ENCODE measurements at regions not wholly inside any gene's neighbourhood (a gene's known extent, or its start where the extent isn't known, plus 50 kb on each side); places are given as distances from the start of the nearest gene placed in this dataset.

GRCh38 chr13:105787632-105788031, 747.8 kb downstream of the EFNB2 start:
- no peak overlapping the region for H3K4me3 Mint-ChIP-seq
- DNase-seq (ENCODE audit: low spot score in 2 of 2) (no peak), ATAC-seq (replicated peaks; ENCODE audit: extremely low read depth, poor library complexity, severe bottlenecking) (no peak)
- H3K27me3 Mint-ChIP-seq = no peaks in the 10 kb centered on the region
- no peaks in the 10 kb centered on the region for H3K9me3 Mint-ChIP-seq
- no peaks in the 10 kb centered on the region for H3K4me1 Mint-ChIP-seq
- no peaks in the 10 kb centered on the region for H3K36me3 Mint-ChIP-seq (ENCODE audit: insufficient read depth)
- no peak overlapping the region for H3K27ac Mint-ChIP-seq (ENCODE audit: low read depth)

GRCh38 chr13:105785436-105785835, 750.0 kb downstream of the EFNB2 start:
- DNase-seq (ENCODE audit: low spot score in 2 of 2) (no peak), ATAC-seq (replicated peaks; ENCODE audit: extremely low read depth, poor library complexity, severe bottlenecking) (no peak)
- H3K4me3 Mint-ChIP-seq = no peak overlapping the region
- H3K27me3 Mint-ChIP-seq = no peaks in the 10 kb centered on the region
- no peaks in the 10 kb centered on the region for H3K4me1 Mint-ChIP-seq
- H3K36me3 Mint-ChIP-seq (ENCODE audit: insufficient read depth) = no peaks in the 10 kb centered on the region
- no peaks in the 10 kb centered on the region for H3K9me3 Mint-ChIP-seq
- H3K27ac Mint-ChIP-seq (ENCODE audit: low read depth) = no peak overlapping the region

GRCh38 chr13:105783261-105783660, 752.2 kb downstream of the EFNB2 start:
- ATAC-seq (replicated peaks; ENCODE audit: extremely low read depth, poor library complexity, severe bottlenecking) = no peak
- Mint-ChIP-seq H3K4me3 (no peak overlapping the region), H3K9me3 (no peaks in the 10 kb centered on the region), H3K36me3 (ENCODE audit: insufficient read depth) (no peaks in the 10 kb centered on the region), H3K4me1 (no peaks in the 10 kb centered on the region), H3K27ac (ENCODE audit: low read depth) (no peak overlapping the region), H3K27me3 (no peaks in the 10 kb centered on the region)
- no peak for DNase-seq (ENCODE audit: low spot score in 2 of 2)

GRCh38 chr13:105778196-105778595, 757.3 kb downstream of the EFNB2 start:
- Mint-ChIP-seq H3K27ac (ENCODE audit: low read depth) (no peak overlapping the region), H3K27me3 (no peaks in the 10 kb centered on the region), H3K36me3 (ENCODE audit: insufficient read depth) (no peaks in the 10 kb centered on the region), H3K4me1 (no peaks in the 10 kb centered on the region), H3K9me3 (no peaks in the 10 kb centered on the region), H3K4me3 (no peak overlapping the region)
- DNase-seq (ENCODE audit: low spot score in 2 of 2) (no peak), ATAC-seq (replicated peaks; ENCODE audit: extremely low read depth, poor library complexity, severe bottlenecking) (no peak)

- Mint-ChIP-seq H3K4me3 (no peak overlapping the region), H3K27ac (ENCODE audit: low read depth) (no peak overlapping the region), H3K36me3 (ENCODE audit: insufficient read depth) (no peaks in the 10 kb centered on the region), H3K9me3 (no peaks in the 10 kb centered on the region), H3K4me1 (no peaks in the 10 kb centered on the region), H3K27me3 (no peaks in the 10 kb centered on the region)
- DNase-seq (ENCODE audit: low spot score in 2 of 2) (no peak), ATAC-seq (replicated peaks; ENCODE audit: extremely low read depth, poor library complexity, severe bottlenecking) (no peak)
Measured at GRCh38 chr13:105774739-105775460, 760.6 kb downstream of the EFNB2 start.

- H3K4me3 Mint-ChIP-seq = no peak overlapping the region
- no peaks in the 10 kb centered on the region for H3K36me3 Mint-ChIP-seq (ENCODE audit: insufficient read depth)
- no peak for ATAC-seq (replicated peaks; ENCODE audit: extremely low read depth, poor library complexity, severe bottlenecking)
- no peaks in the 10 kb centered on the region for H3K4me1 Mint-ChIP-seq
- H3K27ac Mint-ChIP-seq (ENCODE audit: low read depth) = no peak overlapping the region
- no peaks in the 10 kb centered on the region for H3K9me3 Mint-ChIP-seq
- no peak for DNase-seq (ENCODE audit: low spot score in 2 of 2)
- H3K27me3 Mint-ChIP-seq = no peaks in the 10 kb centered on the region
Measured at GRCh38 chr13:105773863-105774538, 761.5 kb downstream of the EFNB2 start.

GRCh38 chr13:105773241-105773640, 762.2 kb downstream of the EFNB2 start:
- ATAC-seq (replicated peaks; ENCODE audit: extremely low read depth, poor library complexity, severe bottlenecking) = no peak
- no peaks in the 10 kb centered on the region for H3K4me1 Mint-ChIP-seq
- DNase-seq (ENCODE audit: low spot score in 2 of 2) = no peak

GRCh38 chr13:105764486-105764885, 771.0 kb downstream of the EFNB2 start:
- Mint-ChIP-seq H3K4me1 (no peaks in the 10 kb centered on the region), H3K27me3 (no peaks in the 10 kb centered on the region), H3K4me3 (no peak overlapping the region), H3K9me3 (peaks cover 29% of the 10 kb centered on the region), H3K27ac (ENCODE audit: low read depth) (no peak overlapping the region), H3K36me3 (ENCODE audit: insufficient read depth) (no peaks in the 10 kb centered on the region)
- ATAC-seq (replicated peaks; ENCODE audit: extremely low read depth, poor library complexity, severe bottlenecking) (no peak), DNase-seq (ENCODE audit: low spot score in 2 of 2) (no peak)

More at GRCh38 chr13:105773241-105773640, 762.2 kb downstream of the EFNB2 start:
- Mint-ChIP-seq H3K36me3 (ENCODE audit: insufficient read depth) (no peaks in the 10 kb centered on the region), H3K27me3 (no peaks in the 10 kb centered on the region), H3K4me3 (no peak overlapping the region), H3K9me3 (peaks cover 4% of the 10 kb centered on the region), H3K27ac (ENCODE audit: low read depth) (no peak overlapping the region)

GRCh38 chr13:105763851-105764250, 771.6 kb downstream of the EFNB2 start:
- no peak for DNase-seq (ENCODE audit: low spot score in 2 of 2)
- Mint-ChIP-seq H3K36me3 (ENCODE audit: insufficient read depth) (no peaks in the 10 kb centered on the region), H3K4me1 (no peaks in the 10 kb centered on the region), H3K9me3 (peaks cover 30% of the 10 kb centered on the region), H3K27me3 (no peaks in the 10 kb centered on the region), H3K27ac (ENCODE audit: low read depth) (no peak overlapping the region), H3K4me3 (no peak overlapping the region)
- ATAC-seq (replicated peaks; ENCODE audit: extremely low read depth, poor library complexity, severe bottlenecking) = no peak

GRCh38 chr13:105762096-105762495, 773.4 kb downstream of the EFNB2 start:
- peaks cover 35% of the 10 kb centered on the region for H3K9me3 Mint-ChIP-seq
- DNase-seq (ENCODE audit: low spot score in 2 of 2) = no peak
- H3K4me3 Mint-ChIP-seq = no peak overlapping the region
- H3K4me1 Mint-ChIP-seq = no peaks in the 10 kb centered on the region
- no peaks in the 10 kb centered on the region for H3K27me3 Mint-ChIP-seq
- no peak overlapping the region for H3K27ac Mint-ChIP-seq (ENCODE audit: low read depth)
- no peak for ATAC-seq (replicated peaks; ENCODE audit: extremely low read depth, poor library complexity, severe bottlenecking)
- no peaks in the 10 kb centered on the region for H3K36me3 Mint-ChIP-seq (ENCODE audit: insufficient read depth)

- no peak for DNase-seq (ENCODE audit: low spot score in 2 of 2)
- Mint-ChIP-seq H3K36me3 (ENCODE audit: insufficient read depth) (no peaks in the 10 kb centered on the region), H3K9me3 (peaks cover 26% of the 10 kb centered on the region)
Measured at GRCh38 chr13:105758918-105759860, 776.3 kb downstream of the EFNB2 start.

GRCh38 chr13:105740739-105741138, 794.7 kb downstream of the EFNB2 start:
- DNase-seq (ENCODE audit: low spot score in 2 of 2) (no peak), ATAC-seq (replicated peaks; ENCODE audit: extremely low read depth, poor library complexity, severe bottlenecking) (no peak)
- H3K27ac Mint-ChIP-seq (ENCODE audit: low read depth) = no peak overlapping the region
- H3K36me3 Mint-ChIP-seq (ENCODE audit: insufficient read depth) = no peaks in the 10 kb centered on the region
- peaks cover 21% of the 10 kb centered on the region for H3K9me3 Mint-ChIP-seq
- H3K4me1 Mint-ChIP-seq = no peaks in the 10 kb centered on the region
- H3K27me3 Mint-ChIP-seq = no peaks in the 10 kb centered on the region
- H3K4me3 Mint-ChIP-seq = no peak overlapping the region

More at GRCh38 chr13:105758918-105759860, 776.3 kb downstream of the EFNB2 start:
- H3K4me1 Mint-ChIP-seq = no peaks in the 10 kb centered on the region
- no peak overlapping the region for H3K27ac Mint-ChIP-seq (ENCODE audit: low read depth)
- ATAC-seq (replicated peaks; ENCODE audit: extremely low read depth, poor library complexity, severe bottlenecking) = no peak
- H3K27me3 Mint-ChIP-seq = no peaks in the 10 kb centered on the region
- H3K4me3 Mint-ChIP-seq = no peak overlapping the region

Data from central memory CD8-positive, alpha-beta T cell (primary cell).